Spinal cord (tissue), 9 donors: ENCODE measurements at regions not wholly inside any gene's neighbourhood (a gene's known extent, or its start where the extent isn't known, plus 50 kb on each side); places are given as distances from the start of the nearest gene placed in this dataset.

Experiments
- DNase-seq, 6 donors: peaks; one replicate each; pipeline versions ENCODE4 v3.0.0 to v3.0.0-alpha.2; 2013 to 2015; ENCODE audit warnings: low spot score in 6 of 6, low read depth in 4 of 6
- H3K27ac ChIP-seq: one replicate; pipeline ENCODE4 v1.5.1; 2013; ENCODE audit warnings: low read depth, low read length, control low read depth
- H3K27me3 ChIP-seq: one replicate; pipeline ENCODE4 v1.6.1; 2013; ENCODE audit warnings: low read length; ENCODE audit not compliant: control insufficient read depth, insufficient read depth
- H3K36me3 ChIP-seq: one replicate; pipeline ENCODE4 v1.6.1; 2013; ENCODE audit warnings: low read length; ENCODE audit not compliant: control insufficient read depth, insufficient read depth
- H3K4me1 ChIP-seq: one replicate; pipeline ENCODE4 v1.6.1; 2013; ENCODE audit warnings: low read length; ENCODE audit not compliant: control insufficient read depth, insufficient read depth
- H3K4me3 ChIP-seq: one replicate; pipeline ENCODE4 v1.5.1; 2013; ENCODE audit warnings: low read depth, low read length, control low read depth
- H3K9me3 ChIP-seq: one replicate; pipeline ENCODE4 v1.6.1; 2013; ENCODE audit warnings: low read length; ENCODE audit not compliant: control insufficient read depth, insufficient read depth
- WGBS: methylation state at CpG from one replicate; pipeline ENCODE4 v1.1.5; 2013; ENCODE audit warnings: missing lambda C conversion rate; ENCODE audit not compliant: insufficient coverage; 5-methylcytosine and 5-hydroxymethylcytosine counted together
- donor health status: healthy.

- Histone ChIP-seq H3K4me3 (no peak overlapping the region), H3K27me3 (no peaks in the 10 kb centered on the region), H3K4me1 (no peaks in the 10 kb centered on the region), H3K27ac (no peak overlapping the region), H3K36me3 (no peaks in the 10 kb centered on the region), H3K9me3 (no peaks in the 10 kb centered on the region)
- no peak for DNase-seq
Observed at GRCh38 chr9:26169708-26170107, 491.5 kb upstream of the TUSC1 start.

GRCh38 chr9:26166537-26166936, 488.3 kb upstream of the TUSC1 start:
- Histone ChIP-seq H3K36me3 (no peaks in the 10 kb centered on the region), H3K4me3 (no peak overlapping the region), H3K27ac (no peak overlapping the region), H3K9me3 (no peaks in the 10 kb centered on the region), H3K27me3 (no peaks in the 10 kb centered on the region), H3K4me1 (no peaks in the 10 kb centered on the region)
- DNase-seq = no peak

- DNase-seq = no peak
- H3K9me3 ChIP-seq = no peaks in the 10 kb centered on the region
- no peak overlapping the region for H3K4me3 ChIP-seq
- H3K36me3 ChIP-seq = no peaks in the 10 kb centered on the region
- no peak overlapping the region for H3K27ac ChIP-seq
- H3K27me3 ChIP-seq = no peaks in the 10 kb centered on the region
- no peaks in the 10 kb centered on the region for H3K4me1 ChIP-seq
- WGBS = no CpG with 5 or more reads among the region's 3 CpGs
Observed at GRCh38 chr9:26165426-26165825, 487.2 kb upstream of the TUSC1 start.

GRCh38 chr9:26163931-26164330, 485.7 kb upstream of the TUSC1 start:
- Histone ChIP-seq H3K4me3 (no peak overlapping the region), H3K27ac (no peak overlapping the region), H3K27me3 (no peaks in the 10 kb centered on the region), H3K36me3 (no peaks in the 10 kb centered on the region), H3K4me1 (no peaks in the 10 kb centered on the region), H3K9me3 (no peaks in the 10 kb centered on the region)
- DNase-seq = no peak

- Histone ChIP-seq H3K36me3 (no peaks in the 10 kb centered on the region), H3K27ac (no peak overlapping the region), H3K4me3 (no peak overlapping the region), H3K9me3 (no peaks in the 10 kb centered on the region), H3K27me3 (no peaks in the 10 kb centered on the region), H3K4me1 (no peaks in the 10 kb centered on the region)
- WGBS = no CpG with 5 or more reads among the region's 2 CpGs
- peak in 1 of 6 donors; percentile 5 for DNase-seq
Observed at GRCh38 chr9:26159575-26160392, 481.5 kb upstream of the TUSC1 start.

- H3K36me3 ChIP-seq = no peaks in the 10 kb centered on the region
- no peaks in the 10 kb centered on the region for H3K9me3 ChIP-seq
- H3K27ac ChIP-seq = no peak overlapping the region
- DNase-seq = no peak
- no peak overlapping the region for H3K4me3 ChIP-seq
- WGBS = no CpG with 5 or more reads among the region's 4 CpGs
- no peaks in the 10 kb centered on the region for H3K4me1 ChIP-seq
- no peaks in the 10 kb centered on the region for H3K27me3 ChIP-seq
Observed at GRCh38 chr9:26158631-26159150, 480.4 kb upstream of the TUSC1 start.

GRCh38 chr9:26157411-26157810, 479.2 kb upstream of the TUSC1 start:
- Histone ChIP-seq H3K9me3 (no peaks in the 10 kb centered on the region), H3K27ac (no peak overlapping the region), H3K36me3 (no peaks in the 10 kb centered on the region), H3K27me3 (no peaks in the 10 kb centered on the region), H3K4me3 (no peak overlapping the region), H3K4me1 (no peaks in the 10 kb centered on the region)
- peak in 1 of 6 donors; percentile 17 for DNase-seq
- WGBS = 88% methylated on average over 3 of the region's 5 CpGs

GRCh38 chr9:26152350-26152749, 474.1 kb upstream of the TUSC1 start:
- no peaks in the 10 kb centered on the region for H3K9me3 ChIP-seq
- H3K36me3 ChIP-seq = no peaks in the 10 kb centered on the region
- no peak overlapping the region for H3K4me3 ChIP-seq
- no peak overlapping the region for H3K27ac ChIP-seq
- no peaks in the 10 kb centered on the region for H3K27me3 ChIP-seq
- no peak for DNase-seq
- no CpG with 5 or more reads among the region's 2 CpGs for WGBS
- no peaks in the 10 kb centered on the region for H3K4me1 ChIP-seq

- Histone ChIP-seq H3K27me3 (no peaks in the 10 kb centered on the region), H3K9me3 (no peaks in the 10 kb centered on the region), H3K27ac (no peak overlapping the region), H3K4me1 (no peaks in the 10 kb centered on the region), H3K36me3 (no peaks in the 10 kb centered on the region), H3K4me3 (no peak overlapping the region)
- no CpG with 5 or more reads among the region's 2 CpGs for WGBS
- DNase-seq = no peak
Observed at GRCh38 chr9:26148128-26148527, 469.9 kb upstream of the TUSC1 start.

- WGBS = 97% methylated on average over 6 of the region's 10 CpGs
- H3K36me3 ChIP-seq = no peaks in the 10 kb centered on the region
- H3K4me3 ChIP-seq = no peak overlapping the region
- H3K9me3 ChIP-seq = no peaks in the 10 kb centered on the region
- no peak for DNase-seq
- H3K27ac ChIP-seq = no peak overlapping the region
- H3K4me1 ChIP-seq = no peaks in the 10 kb centered on the region
- H3K27me3 ChIP-seq = no peaks in the 10 kb centered on the region
Observed at GRCh38 chr9:26145938-26146337, 467.7 kb upstream of the TUSC1 start.
